K562 (cell line): ENCODE measurements at regions not wholly inside any gene's neighbourhood (a gene's known extent, or its start where the extent isn't known, plus 50 kb on each side); places are given as distances from the start of the nearest gene placed in this dataset.
A peak's percentile ranks its signal among the peaks of the same experiment; 100 is the strongest.

Experiments used
- ATAC-seq: fragments of 200-7000 bp; cut with Tn5 transposase; 3 replicates; pipeline ENCODE4 v1.9.1; 2020; ENCODE audit warnings: moderate library complexity
- BruUV-seq: library from RNA; stranded (reverse); fragments of 400-500 nt; replicated peaks from 2 replicates; lab custom pipeline; 2021; lab: Mats Ljungman, UMichigan
- CTCF ChIA-PET: fragments of 300-600 bp; formaldehyde crosslinking; extraction: SDS; loops from one replicate; lab custom pipeline; 2021; ENCODE audit warnings: low intra/inter-chr PET ratio; lab: Yijun Ruan, JAX
- POLR2A ChIA-PET: fragments of 300-600, 350-650 bp; sonication (Branson Sonifier 250); formaldehyde crosslinking; extraction: SDS; loops from one replicate; lab custom pipeline; 2021; ENCODE audit warnings: antibody characterized with exemption, inconsistent platforms; lab: Yijun Ruan, JAX
- DNase-seq, 4 experiments: peaks; one replicate each; pipeline versions ENCODE4 v3.0.0 to v3.0.0-alpha.2; 2011 to 2018; ENCODE audit warnings: low spot score in 3 of 4, mixed read lengths in 3 of 4; ENCODE audit errors: extremely low read depth in 1 of 4
- FAIRE-seq: peaks from 2 replicates; lab custom pipeline; 2011; peaks lifted over from hg19 to GRCh38; lab: Jason Lieb, UNC
- H2AFZ ChIP-seq: 2 replicates; pipeline ENCODE4 v1.6.0; 2011; ENCODE audit warnings: low read depth, low read length, control low read depth, inconsistent platforms
- H3K27ac ChIP-seq: fragments of 200-600 bp; 3 replicates; pipeline ENCODE4 v1.8.0; 2011; ENCODE audit warnings: low read depth, mild to moderate bottlenecking, control low read depth, inconsistent platforms, low read length, moderate library complexity, mixed read lengths; ENCODE audit errors: extremely low read depth
- H3K27me3 ChIP-seq, 2 experiments: fragments of 300-600 bp in 1 of 2; 2 replicates in 1 of 2; 3 replicates in 1 of 2; pipeline versions ENCODE4 v1.6.0 to v1.8.0; 2011; ENCODE audit warnings: inconsistent platforms in 2 of 2, low read length in 2 of 2, mild to moderate bottlenecking in 1 of 2, mixed read lengths in 1 of 2, moderate library complexity in 1 of 2; ENCODE audit not compliant: control insufficient read depth in 2 of 2, insufficient read depth in 2 of 2
- H3K36me3 ChIP-seq: fragments of 300-600 bp; 3 replicates; pipeline ENCODE4 v1.8.0; 2011; ENCODE audit warnings: mild to moderate bottlenecking, low read length, inconsistent platforms; ENCODE audit not compliant: control insufficient read depth, insufficient read depth
- H3K4me1 ChIP-seq, 2 experiments: fragments of 200-600 bp in 1 of 2; replicated peaks in 1 of 2; 2 replicates in 1 of 2; 3 replicates in 1 of 2; pipeline versions ENCODE4 v1.5.1 to v1.8.0; 2011; ENCODE audit warnings: inconsistent platforms in 2 of 2, low read length in 2 of 2, mild to moderate bottlenecking in 1 of 2, mixed read lengths in 1 of 2, moderate library complexity in 1 of 2; ENCODE audit not compliant: control insufficient read depth in 2 of 2, insufficient read depth in 2 of 2
- H3K4me2 ChIP-seq: 2 replicates; pipeline ENCODE4 v1.6.1; 2011; ENCODE audit warnings: low read length, control low read depth, inconsistent platforms, mixed read lengths; ENCODE audit not compliant: insufficient read depth
- H3K4me3 ChIP-seq: fragments of 200-600 bp; sonication (generic), shearing (Covaris generic); 2 replicates; pipeline ENCODE4 v1.5.1; 2016; ENCODE audit warnings: control low read depth, inconsistent platforms
- H3K79me2 ChIP-seq: fragments of 200-600 bp; 3 replicates; pipeline ENCODE4 v1.8.0; 2011; ENCODE audit warnings: low read length, inconsistent platforms; ENCODE audit not compliant: control insufficient read depth, insufficient read depth
- H3K9ac ChIP-seq, 2 experiments: 2 replicates each; pipeline versions ENCODE4 v1.6.0 to v1.6.1; 2011; ENCODE audit warnings: low read depth in 2 of 2, low read length in 2 of 2, control low read depth in 1 of 2, inconsistent platforms in 1 of 2, mild to moderate bottlenecking in 1 of 2, mixed read lengths in 1 of 2; ENCODE audit not compliant: insufficient read depth in 1 of 2
- H3K9me1 ChIP-seq: one replicate; pipeline ENCODE4 v1.6.0; 2011; ENCODE audit warnings: inconsistent platforms, mild to moderate bottlenecking, low read length, moderate library complexity; ENCODE audit not compliant: control insufficient read depth, insufficient read depth
- H3K9me3 ChIP-seq: replicated peaks from 2 replicates; pipeline ENCODE4 v1.5.1; 2011; ENCODE audit warnings: low read depth, low read length, inconsistent platforms; ENCODE audit not compliant: control insufficient read depth, insufficient read depth
- H4K20me1 ChIP-seq: replicated peaks from 2 replicates; pipeline ENCODE4 v1.6.1; 2011; ENCODE audit warnings: low read length, inconsistent platforms, mixed read lengths; ENCODE audit not compliant: control insufficient read depth, insufficient read depth
- CTCF ChIP-seq, 3 experiments: IDR thresholded peaks in 2 of 3; conservative IDR thresholded peaks in 1 of 3; 2 replicates each; pipeline ENCODE4 v1.5.1; 2011 to 2012; ENCODE audit warnings: low read length in 3 of 3, mild to moderate bottlenecking in 3 of 3, control low read depth in 2 of 3, improper control_type of control experiment in 1 of 3, inconsistent platforms in 1 of 3, low read depth in 1 of 3, mixed read lengths in 1 of 3, moderate library complexity in 1 of 3; ENCODE audit not compliant: insufficient read depth in 2 of 3
- DEAF1 ChIP-seq: fragments of 450-650 bp; formaldehyde crosslinking; IDR thresholded peaks from 2 replicates; pipeline ENCODE4 v1.4.0; 2020; ENCODE audit warnings: mild to moderate bottlenecking, moderate library complexity
- DPF2 ChIP-seq: fragments of 450-650 bp; IDR thresholded peaks from 2 replicates; pipeline ENCODE4 v1.6.1; 2016
- NFIC ChIP-seq: fragments of 450-650 bp; IDR thresholded peaks from 2 replicates; pipeline ENCODE4 v1.6.1; 2017; ENCODE audit warnings: mild to moderate bottlenecking, inconsistent platforms
- RAD21 ChIP-seq, 2 experiments: fragments of 250-450 bp in 1 of 2; fragments of 450-650 bp in 1 of 2; sonication (Bioruptor Pico) in 1 of 2; formaldehyde crosslinking in 1 of 2; IDR thresholded peaks in 1 of 2; conservative IDR thresholded peaks in 1 of 2; 2 replicates each; pipeline versions ENCODE4 v1.4.0 to v1.8.0; 2020 to 2022; ENCODE audit warnings: mild to moderate bottlenecking in 2 of 2, moderate library complexity in 1 of 2
- REST ChIP-seq, 2 experiments: fragments of 450-650 bp; formaldehyde crosslinking in 1 of 2; IDR thresholded peaks; 2 replicates each; pipeline versions ENCODE4 v1.4.0 to v1.6.1; 2014 to 2020; ENCODE audit warnings: mild to moderate bottlenecking in 2 of 2, borderline replicate concordance in 1 of 2, low read depth in 1 of 2
- SMC3 ChIP-seq: conservative IDR thresholded peaks from 2 replicates; pipeline ENCODE4 v1.6.1; 2011; ENCODE audit warnings: low read depth, low read length, improper control_type of control experiment; ENCODE audit not compliant: insufficient read depth
- TBP ChIP-seq: optimal IDR thresholded peaks from 2 replicates; pipeline ENCODE3; 2011; ENCODE audit warnings: low read depth, low read length, improper control_type of control experiment
- WGBS: fragments of 100-300 bp; shearing (Covaris generic); methylation state at CpG from one replicate; pipeline ENCODE4 v1.1.6; 2016; ENCODE audit warnings: low coverage, mixed read lengths; ENCODE audit not compliant: insufficient coverage; ENCODE audit errors: missing lambda C conversion rate; 5-methylcytosine and 5-hydroxymethylcytosine counted together
- in situ Hi-C: fragments of 300-500 bp; cut with MboI; formaldehyde crosslinking; loops from 4 replicates; pipeline ENCODE4 v1.15.0; 2018; ENCODE audit warnings: inconsistent platforms, mixed read lengths
- intact Hi-C: fragments of 100-400 bp; cut with micrococcal nuclease; formaldehyde crosslinking; loops from 2 replicates; pipeline ENCODE4 v1.14.2; 2022

- intact Hi-C loops, result loop anchor here (1.0 to 2.0 kb wide), 2 partner anchors 69 to 297 kb away; no protein-coding TSS in a partner anchor
- 52% methylated on average over 4 of the region's 4 CpGs for WGBS
- Histone ChIP-seq H2AFZ (peak overlapping the region; percentile 79), H3K4me3 (no peak overlapping the region), H4K20me1 (no peaks in the 10 kb centered on the region), H3K9ac (no peak overlapping the region), H3K79me2 (no peaks in the 10 kb centered on the region), H3K4me1 (no peaks in the 10 kb centered on the region), H3K9me3 (no peaks in the 10 kb centered on the region), H3K27me3 (no peaks in the 10 kb centered on the region), H3K4me2 (no peak overlapping the region), H3K9me1 (no peaks in the 10 kb centered on the region), H3K27ac (no peak overlapping the region), H3K36me3 (no peaks in the 10 kb centered on the region)
- CTCF ChIA-PET, result interaction anchor here (1.3 kb wide), 1 partner anchor 296 kb away, joined by 3 read pairs; no protein-coding TSS in a partner anchor
- ATAC-seq (peak; percentile 66), DNase-seq (peak in 2 of 4 experiments; percentile 7 to 37), FAIRE-seq (peak; percentile 57)
- POLR2A ChIA-PET, result interaction anchor here (0.6 kb wide), 1 partner anchor 124 kb away, joined by 3 read pairs; no protein-coding TSS in a partner anchor
- BruUV-seq, result no TSS peak
- TF ChIP-seq TBP (no peak), NFIC (peak; percentile 58), DEAF1 (CRISPR knock-in tag) (peak; percentile 49), DPF2 (no peak), CTCF (IDR thresholded peaks at IDR 0.05 in 2 of 3, conservative IDR thresholded peaks at IDR 0.05 in 1 of 3; ENCODE audit: insufficient read depth in 2 of 3, low read depth in 1 of 3, low read length in 3 of 3) (peak; percentile 28 to 55 (median 38); a peak in 4 of 6 replicates), SMC3 (0 out of 2 replicates have a peak, but pooled peaks have one; percentile 18), REST (IDR thresholded peaks at IDR 0.05; ENCODE audit: borderline replicate concordance) (peak; percentile 64; the same call in 1 of the 2 replicates), REST (CRISPR knock-in tag; IDR thresholded peaks at IDR 0.05; ENCODE audit: low read depth) (no peak), RAD21 (CRISPR knock-in tag; conservative IDR thresholded peaks at IDR 0.05 in 1 of 2, IDR thresholded peaks at IDR 0.05 in 1 of 2) (peak; percentile 60 to 65)
- in situ Hi-C loops, result no loop called here
These were observed 117.9 kb downstream of the ANXA1 start for GRCh38 chr9:73269430-73270101.
